ENCODE measurements at regions not wholly inside any gene's neighbourhood (a gene's known extent, or its start where the extent isn't known, plus 50 kb on each side); places are given as distances from the start of the nearest gene placed in this dataset.

GRCh38 chr20:53878262-53879047 lies 191.9 kb downstream of the BCAS1 start:
- TF ChIP-seq, protein P1, sequence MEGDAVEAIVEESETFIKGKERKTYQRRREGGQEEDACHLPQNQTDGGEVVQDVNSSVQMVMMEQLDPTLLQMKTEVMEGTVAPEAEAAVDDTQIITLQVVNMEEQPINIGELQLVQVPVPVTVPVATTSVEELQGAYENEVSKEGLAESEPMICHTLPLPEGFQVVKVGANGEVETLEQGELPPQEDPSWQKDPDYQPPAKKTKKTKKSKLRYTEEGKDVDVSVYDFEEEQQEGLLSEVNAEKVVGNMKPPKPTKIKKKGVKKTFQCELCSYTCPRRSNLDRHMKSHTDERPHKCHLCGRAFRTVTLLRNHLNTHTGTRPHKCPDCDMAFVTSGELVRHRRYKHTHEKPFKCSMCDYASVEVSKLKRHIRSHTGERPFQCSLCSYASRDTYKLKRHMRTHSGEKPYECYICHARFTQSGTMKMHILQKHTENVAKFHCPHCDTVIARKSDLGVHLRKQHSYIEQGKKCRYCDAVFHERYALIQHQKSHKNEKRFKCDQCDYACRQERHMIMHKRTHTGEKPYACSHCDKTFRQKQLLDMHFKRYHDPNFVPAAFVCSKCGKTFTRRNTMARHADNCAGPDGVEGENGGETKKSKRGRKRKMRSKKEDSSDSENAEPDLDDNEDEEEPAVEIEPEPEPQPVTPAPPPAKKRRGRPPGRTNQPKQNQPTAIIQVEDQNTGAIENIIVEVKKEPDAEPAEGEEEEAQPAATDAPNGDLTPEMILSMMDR (IDR thresholded peaks at IDR 0.05; ENCODE audit: control insufficient read depth, extremely low read depth, insufficient read depth): no peak
- no peak for DNase-seq (ENCODE audit: low read depth)
- H3K4me3 ChIP-seq (ENCODE audit: low read depth, low read length): no peak overlapping the region

GRCh38 chr20:53876956-53877355 lies 193.4 kb downstream of the BCAS1 start:
- no peak for DNase-seq (ENCODE audit: low read depth)
- H3K4me3 ChIP-seq (ENCODE audit: low read depth, low read length): no peak overlapping the region
- TF ChIP-seq, protein P1 (IDR thresholded peaks at IDR 0.05; ENCODE audit: control insufficient read depth, extremely low read depth, insufficient read depth): no peak

- no peak overlapping the region for H3K4me3 ChIP-seq (ENCODE audit: low read depth, low read length)
- DNase-seq (ENCODE audit: low read depth): no peak
- TF ChIP-seq, protein P1 (IDR thresholded peaks at IDR 0.05; ENCODE audit: control insufficient read depth, extremely low read depth, insufficient read depth): no peak
Observed at GRCh38 chr20:53876470-53876869, 193.9 kb downstream of the BCAS1 start.

GRCh38 chr20:53875452-53875851 lies 194.9 kb downstream of the BCAS1 start:
- TF ChIP-seq, protein P1 (IDR thresholded peaks at IDR 0.05; ENCODE audit: control insufficient read depth, extremely low read depth, insufficient read depth): no peak
- DNase-seq (ENCODE audit: low read depth): no peak
- no peak overlapping the region for H3K4me3 ChIP-seq (ENCODE audit: low read depth, low read length)

GRCh38 chr20:53874706-53875105 lies 195.7 kb downstream of the BCAS1 start:
- no peak for DNase-seq (ENCODE audit: low read depth)
- H3K4me3 ChIP-seq (ENCODE audit: low read depth, low read length): no peak overlapping the region
- TF ChIP-seq, protein P1 (IDR thresholded peaks at IDR 0.05; ENCODE audit: control insufficient read depth, extremely low read depth, insufficient read depth): no peak

DNA sequence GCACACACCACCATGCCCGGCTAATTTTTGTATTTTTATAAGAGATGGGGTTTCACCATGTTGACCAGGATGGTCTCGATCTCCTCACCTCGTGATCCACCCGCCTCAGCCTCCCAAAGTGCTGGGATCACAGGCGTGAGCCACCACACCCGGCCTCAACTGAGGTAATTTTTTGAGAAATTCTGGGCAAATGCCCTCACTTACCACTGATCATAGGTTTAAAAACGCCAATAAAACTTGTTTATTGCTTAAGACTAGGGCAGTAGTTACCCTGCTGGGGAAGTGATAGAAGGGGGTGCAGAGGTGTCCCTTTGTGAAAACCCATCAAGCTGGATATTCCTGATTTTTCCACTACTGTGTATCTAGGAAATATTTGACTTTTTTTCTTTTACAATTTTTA lies 196.3 kb downstream of the BCAS1 start:
- TF ChIP-seq, protein P1 (IDR thresholded peaks at IDR 0.05; ENCODE audit: control insufficient read depth, extremely low read depth, insufficient read depth): no peak
- DNase-seq (ENCODE audit: low read depth): no peak
- no peak overlapping the region for H3K4me3 ChIP-seq (ENCODE audit: low read depth, low read length)

- TF ChIP-seq, protein P1 (IDR thresholded peaks at IDR 0.05; ENCODE audit: control insufficient read depth, extremely low read depth, insufficient read depth): no peak
- no peak for DNase-seq (ENCODE audit: low read depth)
- no peak overlapping the region for H3K4me3 ChIP-seq (ENCODE audit: low read depth, low read length)
Observed at GRCh38 chr20:53873230-53873604, 197.2 kb downstream of the BCAS1 start.

All from LNCaP clone FGC (cell line).